GM12878 (cell line): ENCODE measurements at regions not wholly inside any gene's neighbourhood (a gene's known extent, or its start where the extent isn't known, plus 50 kb on each side); places are given as distances from the start of the nearest gene placed in this dataset.

Experiments used
- ATAC-seq: fragments of 200-7000 bp; cut with Tn5 transposase; 3 replicates; pipeline ENCODE4 v1.9.1; 2020; ENCODE audit warnings: mild to moderate bottlenecking, moderate library complexity
- BruUV-seq: library from RNA; stranded (reverse); fragments of 400-500 nt; replicated peaks from 2 replicates; lab custom pipeline; 2021; lab: Mats Ljungman, UMichigan
- CTCF ChIA-PET: fragments of 300-600 bp; sonication (Branson Sonifier 250); formaldehyde crosslinking; extraction: SDS; loops from one replicate; lab custom pipeline; 2021; ENCODE audit warnings: inconsistent platforms; lab: Yijun Ruan, JAX
- POLR2A ChIA-PET: fragments of 350-600 bp; formaldehyde crosslinking; extraction: SDS; loops from one replicate; lab custom pipeline; 2021; ENCODE audit warnings: inconsistent platforms; lab: Charles Lee
- RAD21 ChIA-PET: fragments of 300-600 bp; sonication (Branson Sonifier 250); formaldehyde crosslinking; loops from one replicate; lab custom pipeline; 2023; ENCODE audit warnings: antibody characterized with exemption; ENCODE audit not compliant: unreplicated experiment; lab: Charles Lee
- SMC1A ChIA-PET: fragments of 300-600 bp; sonication (Branson Sonifier 250); formaldehyde crosslinking; loops from one replicate; lab custom pipeline; 2023; ENCODE audit not compliant: unreplicated experiment, uncharacterized antibody; lab: Charles Lee
- DNase-seq: peaks from one replicate; pipeline ENCODE4 v3.0.0-alpha.2; 2011; ENCODE audit warnings: low read depth, low spot score
- FAIRE-seq: peaks from 3 replicates; lab custom pipeline; 2011; peaks lifted over from hg19 to GRCh38; lab: Jason Lieb, UNC
- H2AFZ ChIP-seq: 2 replicates; pipeline ENCODE4 v1.6.0; 2011; ENCODE audit warnings: low read depth, low read length, control low read depth; ENCODE audit not compliant: control insufficient read depth
- H3K27ac ChIP-seq: 2 replicates; pipeline ENCODE4 v1.5.1; 2011; ENCODE audit warnings: control low read depth; ENCODE audit not compliant: control insufficient read depth, insufficient read depth
- H3K27me3 ChIP-seq, 2 experiments: replicated peaks in 1 of 2; 2 replicates each; pipeline versions ENCODE4 v1.6.0 to v1.6.1; 2011; ENCODE audit warnings: low read length in 1 of 2; ENCODE audit not compliant: control insufficient read depth in 2 of 2, insufficient read depth in 2 of 2
- H3K36me3 ChIP-seq, 2 experiments: 2 replicates each; pipeline ENCODE4 v1.5.1; 2011; ENCODE audit warnings: low read length in 1 of 2; ENCODE audit not compliant: control insufficient read depth in 2 of 2, insufficient read depth in 2 of 2
- H3K4me1 ChIP-seq: 2 replicates; pipeline ENCODE4 v1.6.1; 2011; ENCODE audit warnings: mild to moderate bottlenecking, low read length, moderate library complexity, mixed read lengths; ENCODE audit not compliant: control insufficient read depth, insufficient read depth
- H3K4me2 ChIP-seq: 2 replicates; pipeline ENCODE4 v1.6.0; 2011; ENCODE audit warnings: control low read depth; ENCODE audit not compliant: control insufficient read depth, insufficient read depth
- H3K4me3 ChIP-seq: fragments of 200-600 bp; sonication (generic); 2 replicates; pipeline ENCODE4 v1.5.1; 2016
- H3K79me2 ChIP-seq: 2 replicates; pipeline ENCODE4 v1.6.0; 2011; ENCODE audit warnings: low read length; ENCODE audit not compliant: control insufficient read depth, insufficient read depth
- H3K9ac ChIP-seq: 2 replicates; pipeline ENCODE4 v1.8.0; 2011; ENCODE audit warnings: low read length, control low read depth, mixed read lengths; ENCODE audit not compliant: control insufficient read depth, insufficient read depth
- H3K9me3 ChIP-seq: replicated peaks from 3 replicates; pipeline ENCODE4 v1.5.1; 2011; ENCODE audit warnings: mild to moderate bottlenecking, low read length; ENCODE audit not compliant: control insufficient read depth, insufficient read depth
- H4K20me1 ChIP-seq: 2 replicates; pipeline ENCODE4 v1.6.0; 2011; ENCODE audit not compliant: control insufficient read depth, insufficient read depth
- RAD51 ChIP-seq: fragments of 450-650 bp; IDR thresholded peaks from 2 replicates; pipeline ENCODE4 v1.6.1; 2016; ENCODE audit warnings: moderate library complexity, mild to moderate bottlenecking, inconsistent platforms
- SIX5 ChIP-seq: IDR thresholded peaks from 2 replicates; pipeline ENCODE4 v1.6.1; 2011; ENCODE audit warnings: mild to moderate bottlenecking, low read depth, low read length, moderate library complexity; ENCODE audit not compliant: severe bottlenecking
- SMAD1 ChIP-seq: fragments of 450-650 bp; IDR thresholded peaks from 2 replicates; pipeline ENCODE4 v1.6.1; 2018; ENCODE audit warnings: mild to moderate bottlenecking, low read depth; ENCODE audit not compliant: partially characterized antibody
- whole genome bisulfite sequencing: methylation state at CpG from one replicate; pipeline ENCODE4 v1.1.6; 2016; ENCODE audit warnings: low lambda C conversion rate; ENCODE audit not compliant: insufficient replicate concordance, insufficient coverage; ENCODE audit errors: missing lambda C conversion rate; 5-methylcytosine and 5-hydroxymethylcytosine counted together
- in situ Hi-C: fragments of 300-500 bp; cut with MboI; formaldehyde crosslinking; loops from 9 replicates; pipeline ENCODE4 v1.14.3; 2018; ENCODE audit warnings: mixed read lengths
- intact Hi-C: fragments of 100-400 bp; cut with micrococcal nuclease; formaldehyde crosslinking; loops from one replicate; pipeline ENCODE4 v1.14.2; 2022; ENCODE audit not compliant: unreplicated experiment
- TF ChIP-seq, protein P1 (sequence below): fragments of 450-650 bp; formaldehyde crosslinking; IDR thresholded peaks from 2 replicates; pipeline ENCODE4 v1.4.0; 2022; ENCODE audit warnings: mild to moderate bottlenecking, moderate library complexity
- TF ChIP-seq, protein P2 (sequence below): fragments of 450-650 bp; IDR thresholded peaks from 2 replicates; pipeline ENCODE4 v1.6.1; 2017; ENCODE audit warnings: antibody characterized with exemption, mild to moderate bottlenecking, moderate library complexity
- TF ChIP-seq, protein P3 (sequence below): IDR thresholded peaks from 2 replicates; pipeline ENCODE4 v1.6.1; 2011; ENCODE audit warnings: low read depth, low read length, improper control_type of control experiment, borderline replicate concordance
- TF ChIP-seq, protein P4 (sequence below): fragments of 450-650 bp; IDR thresholded peaks from 2 replicates; pipeline ENCODE4 v1.6.1; 2017; ENCODE audit warnings: mild to moderate bottlenecking, moderate library complexity

DNA sequence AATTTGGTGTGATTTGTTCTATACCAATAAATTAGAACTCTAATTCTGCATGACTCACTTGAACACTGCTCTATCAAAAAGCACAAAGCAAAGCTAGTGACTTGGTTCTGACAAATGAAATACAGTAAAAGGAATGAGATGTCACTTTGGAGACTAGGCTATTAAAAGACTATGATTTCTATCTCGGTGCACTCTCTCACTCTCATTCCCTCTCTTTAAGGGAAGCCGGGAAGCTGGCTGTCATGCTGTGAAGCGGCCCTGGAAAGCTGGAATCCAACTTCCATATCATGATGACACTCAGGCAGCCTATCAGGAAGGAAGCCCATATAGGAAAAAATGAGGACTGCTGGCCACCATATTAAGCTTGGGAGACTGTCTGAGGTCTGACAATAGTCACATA, 590.1 kb upstream of the CBLB start (continued):
- TF ChIP-seq, protein P1, sequence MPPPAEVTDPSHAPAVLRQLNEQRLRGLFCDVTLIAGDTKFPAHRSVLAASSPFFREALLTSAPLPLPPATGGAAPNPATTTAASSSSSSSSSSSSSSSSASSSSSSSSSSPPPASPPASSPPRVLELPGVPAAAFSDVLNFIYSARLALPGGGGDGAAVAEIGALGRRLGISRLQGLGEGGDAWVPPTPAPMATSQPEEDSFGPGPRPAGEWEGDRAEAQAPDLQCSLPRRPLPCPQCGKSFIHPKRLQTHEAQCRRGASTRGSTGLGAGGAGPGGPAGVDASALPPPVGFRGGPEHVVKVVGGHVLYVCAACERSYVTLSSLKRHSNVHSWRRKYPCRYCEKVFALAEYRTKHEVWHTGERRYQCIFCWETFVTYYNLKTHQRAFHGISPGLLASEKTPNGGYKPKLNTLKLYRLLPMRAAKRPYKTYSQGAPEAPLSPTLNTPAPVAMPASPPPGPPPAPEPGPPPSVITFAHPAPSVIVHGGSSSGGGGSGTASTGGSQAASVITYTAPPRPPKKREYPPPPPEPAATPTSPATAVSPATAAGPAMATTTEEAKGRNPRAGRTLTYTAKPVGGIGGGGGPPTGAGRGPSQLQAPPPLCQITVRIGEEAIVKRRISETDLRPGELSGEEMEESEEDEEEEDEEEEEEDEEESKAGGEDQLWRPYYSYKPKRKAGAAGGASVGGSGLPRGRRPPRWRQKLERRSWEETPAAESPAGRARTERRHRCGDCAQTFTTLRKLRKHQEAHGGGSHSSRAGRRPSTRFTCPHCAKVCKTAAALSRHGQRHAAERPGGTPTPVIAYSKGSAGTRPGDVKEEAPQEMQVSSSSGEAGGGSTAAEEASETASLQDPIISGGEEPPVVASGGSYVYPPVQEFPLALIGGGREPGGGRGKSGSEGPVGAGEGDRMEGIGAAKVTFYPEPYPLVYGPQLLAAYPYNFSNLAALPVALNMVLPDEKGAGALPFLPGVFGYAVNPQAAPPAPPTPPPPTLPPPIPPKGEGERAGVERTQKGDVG, result no peak
- TF ChIP-seq, protein P2, sequence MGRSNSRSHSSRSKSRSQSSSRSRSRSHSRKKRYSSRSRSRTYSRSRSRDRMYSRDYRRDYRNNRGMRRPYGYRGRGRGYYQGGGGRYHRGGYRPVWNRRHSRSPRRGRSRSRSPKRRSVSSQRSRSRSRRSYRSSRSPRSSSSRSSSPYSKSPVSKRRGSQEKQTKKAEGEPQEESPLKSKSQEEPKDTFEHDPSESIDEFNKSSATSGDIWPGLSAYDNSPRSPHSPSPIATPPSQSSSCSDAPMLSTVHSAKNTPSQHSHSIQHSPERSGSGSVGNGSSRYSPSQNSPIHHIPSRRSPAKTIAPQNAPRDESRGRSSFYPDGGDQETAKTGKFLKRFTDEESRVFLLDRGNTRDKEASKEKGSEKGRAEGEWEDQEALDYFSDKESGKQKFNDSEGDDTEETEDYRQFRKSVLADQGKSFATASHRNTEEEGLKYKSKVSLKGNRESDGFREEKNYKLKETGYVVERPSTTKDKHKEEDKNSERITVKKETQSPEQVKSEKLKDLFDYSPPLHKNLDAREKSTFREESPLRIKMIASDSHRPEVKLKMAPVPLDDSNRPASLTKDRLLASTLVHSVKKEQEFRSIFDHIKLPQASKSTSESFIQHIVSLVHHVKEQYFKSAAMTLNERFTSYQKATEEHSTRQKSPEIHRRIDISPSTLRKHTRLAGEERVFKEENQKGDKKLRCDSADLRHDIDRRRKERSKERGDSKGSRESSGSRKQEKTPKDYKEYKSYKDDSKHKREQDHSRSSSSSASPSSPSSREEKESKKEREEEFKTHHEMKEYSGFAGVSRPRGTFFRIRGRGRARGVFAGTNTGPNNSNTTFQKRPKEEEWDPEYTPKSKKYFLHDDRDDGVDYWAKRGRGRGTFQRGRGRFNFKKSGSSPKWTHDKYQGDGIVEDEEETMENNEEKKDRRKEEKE, result no peak
- TF ChIP-seq, all 136 proteins: peak for 0

DNA sequence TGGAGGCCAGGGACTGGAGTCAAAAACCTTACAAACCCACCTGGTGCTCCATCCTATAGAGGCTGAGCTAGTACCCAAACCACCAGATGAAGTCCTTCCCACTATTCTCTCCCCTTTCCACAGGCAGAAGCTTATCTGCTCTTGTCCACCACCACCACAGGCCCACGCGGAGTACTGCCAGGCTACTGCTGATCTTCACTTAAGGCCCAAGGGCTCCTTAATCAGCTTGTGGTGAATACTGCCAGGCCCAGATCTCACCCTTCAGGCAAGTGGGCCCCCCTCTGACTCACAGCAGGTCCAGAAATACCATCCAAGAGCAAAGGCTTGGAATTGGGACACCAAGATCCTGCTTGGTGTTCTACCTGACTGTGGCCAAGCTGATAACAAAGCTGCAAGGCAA, 598.1 kb upstream of the CBLB start:
- ATAC-seq (no peak), DNase-seq (no peak), FAIRE-seq (no peak)
- Histone ChIP-seq H3K4me3 (no peak overlapping the region), H4K20me1 (no peaks in the 10 kb centered on the region), H3K79me2 (no peaks in the 10 kb centered on the region), H3K27me3 (no peaks in the 10 kb centered on the region), H3K36me3 (no peaks in the 10 kb centered on the region), H3K9me3 (no peaks in the 10 kb centered on the region; the same call in 2 of the 3 replicates), H3K4me1 (no peaks in the 10 kb centered on the region), H3K4me2 (no peak overlapping the region), H3K9ac (no peak overlapping the region), H3K27ac (no peak overlapping the region), H2AFZ (no peak overlapping the region)
- RAD21 ChIA-PET, result no interaction called here
- SMC1A ChIA-PET, result interaction anchor here (1.0 to 1.6 kb wide), 2 partner anchors 10 to 25 kb away, joined by 3 read pairs; no protein-coding TSS in a partner anchor
- POLR2A ChIA-PET, result no interaction called here
- intact Hi-C loops, result no loop called here
- 100% methylated on average over 2 of the region's 2 CpGs for WGBS
- CTCF ChIA-PET, result no interaction called here
- TF ChIP-seq SMAD1, result no peak
- TF ChIP-seq, protein P3, sequence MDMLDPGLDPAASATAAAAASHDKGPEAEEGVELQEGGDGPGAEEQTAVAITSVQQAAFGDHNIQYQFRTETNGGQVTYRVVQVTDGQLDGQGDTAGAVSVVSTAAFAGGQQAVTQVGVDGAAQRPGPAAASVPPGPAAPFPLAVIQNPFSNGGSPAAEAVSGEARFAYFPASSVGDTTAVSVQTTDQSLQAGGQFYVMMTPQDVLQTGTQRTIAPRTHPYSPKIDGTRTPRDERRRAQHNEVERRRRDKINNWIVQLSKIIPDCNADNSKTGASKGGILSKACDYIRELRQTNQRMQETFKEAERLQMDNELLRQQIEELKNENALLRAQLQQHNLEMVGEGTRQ, result no peak
- TF ChIP-seq SIX5, result no peak
- TF ChIP-seq, protein P4, sequence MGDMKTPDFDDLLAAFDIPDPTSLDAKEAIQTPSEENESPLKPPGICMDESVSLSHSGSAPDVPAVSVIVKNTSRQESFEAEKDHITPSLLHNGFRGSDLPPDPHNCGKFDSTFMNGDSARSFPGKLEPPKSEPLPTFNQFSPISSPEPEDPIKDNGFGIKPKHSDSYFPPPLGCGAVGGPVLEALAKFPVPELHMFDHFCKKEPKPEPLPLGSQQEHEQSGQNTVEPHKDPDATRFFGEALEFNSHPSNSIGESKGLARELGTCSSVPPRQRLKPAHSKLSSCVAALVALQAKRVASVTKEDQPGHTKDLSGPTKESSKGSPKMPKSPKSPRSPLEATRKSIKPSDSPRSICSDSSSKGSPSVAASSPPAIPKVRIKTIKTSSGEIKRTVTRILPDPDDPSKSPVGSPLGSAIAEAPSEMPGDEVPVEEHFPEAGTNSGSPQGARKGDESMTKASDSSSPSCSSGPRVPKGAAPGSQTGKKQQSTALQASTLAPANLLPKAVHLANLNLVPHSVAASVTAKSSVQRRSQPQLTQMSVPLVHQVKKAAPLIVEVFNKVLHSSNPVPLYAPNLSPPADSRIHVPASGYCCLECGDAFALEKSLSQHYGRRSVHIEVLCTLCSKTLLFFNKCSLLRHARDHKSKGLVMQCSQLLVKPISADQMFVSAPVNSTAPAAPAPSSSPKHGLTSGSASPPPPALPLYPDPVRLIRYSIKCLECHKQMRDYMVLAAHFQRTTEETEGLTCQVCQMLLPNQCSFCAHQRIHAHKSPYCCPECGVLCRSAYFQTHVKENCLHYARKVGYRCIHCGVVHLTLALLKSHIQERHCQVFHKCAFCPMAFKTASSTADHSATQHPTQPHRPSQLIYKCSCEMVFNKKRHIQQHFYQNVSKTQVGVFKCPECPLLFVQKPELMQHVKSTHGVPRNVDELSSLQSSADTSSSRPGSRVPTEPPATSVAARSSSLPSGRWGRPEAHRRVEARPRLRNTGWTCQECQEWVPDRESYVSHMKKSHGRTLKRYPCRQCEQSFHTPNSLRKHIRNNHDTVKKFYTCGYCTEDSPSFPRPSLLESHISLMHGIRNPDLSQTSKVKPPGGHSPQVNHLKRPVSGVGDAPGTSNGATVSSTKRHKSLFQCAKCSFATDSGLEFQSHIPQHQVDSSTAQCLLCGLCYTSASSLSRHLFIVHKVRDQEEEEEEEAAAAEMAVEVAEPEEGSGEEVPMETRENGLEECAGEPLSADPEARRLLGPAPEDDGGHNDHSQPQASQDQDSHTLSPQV, result no peak
- TF ChIP-seq RAD51, result no peak
- in situ Hi-C loops, result no loop called here
- no TSS peak for BruUV-seq
